Large intestine (tissue), 3 donors: ENCODE measurements at regions not wholly inside any gene's neighbourhood (a gene's known extent, or its start where the extent isn't known, plus 50 kb on each side); places are given as distances from the start of the nearest gene placed in this dataset.
"Not testable (repeated sequence)": the region's sequence is repeated elsewhere in the genome, so short reads cannot be mapped to it uniquely, and the experiment has no call there.

Source experiments
- DNase-seq, 2 donors: peaks; one replicate each; pipeline versions ENCODE4 v3.0.0 to v3.0.0-alpha.2; 2013
- H3K27ac ChIP-seq: one replicate; pipeline ENCODE4 v1.5.1; 2013; ENCODE audit warnings: low read length
- H3K27me3 ChIP-seq: 2 replicates; pipeline ENCODE4 v1.6.1; 2013; ENCODE audit warnings: low read length; ENCODE audit not compliant: control insufficient read depth, insufficient read depth
- H3K36me3 ChIP-seq: 2 replicates; pipeline ENCODE4 v1.6.1; 2013; ENCODE audit warnings: low read length; ENCODE audit not compliant: control insufficient read depth, insufficient read depth
- H3K4me1 ChIP-seq: one replicate; pipeline ENCODE4 v1.6.1; 2013; ENCODE audit warnings: low read length; ENCODE audit not compliant: control insufficient read depth, insufficient read depth
- H3K4me3 ChIP-seq: one replicate; pipeline ENCODE4 v1.5.1; 2013; ENCODE audit warnings: low read length
- H3K9me3 ChIP-seq: one replicate; pipeline ENCODE4 v1.6.1; 2013; ENCODE audit warnings: mild to moderate bottlenecking, low read depth, low read length, moderate library complexity; ENCODE audit not compliant: control insufficient read depth
- WGBS: methylation state at CpG from one replicate; pipeline ENCODE4 v1.1.5; 2013; ENCODE audit warnings: low lambda C conversion rate; ENCODE audit not compliant: insufficient coverage; 5-methylcytosine and 5-hydroxymethylcytosine counted together

- not testable (repeated sequence) for H3K27me3 ChIP-seq, DNase-seq, H3K4me3 ChIP-seq, H3K36me3 ChIP-seq, H3K27ac ChIP-seq, H3K9me3 ChIP-seq, H3K4me1 ChIP-seq
- WGBS, result 100% methylated on average over 1 of the region's 4 CpGs
Measured at GRCh38 chrX:74183047-74183446, 120.9 kb upstream of the ZCCHC13 start.

GRCh38 chrX:74181976-74182375 is 122.0 kb upstream of the ZCCHC13 start:
- not testable (repeated sequence) for H3K9me3 ChIP-seq, H3K4me3 ChIP-seq, H3K36me3 ChIP-seq, H3K27ac ChIP-seq, H3K4me1 ChIP-seq, H3K27me3 ChIP-seq, DNase-seq
- WGBS, result no CpG with 5 or more reads among the region's 6 CpGs

DNA sequence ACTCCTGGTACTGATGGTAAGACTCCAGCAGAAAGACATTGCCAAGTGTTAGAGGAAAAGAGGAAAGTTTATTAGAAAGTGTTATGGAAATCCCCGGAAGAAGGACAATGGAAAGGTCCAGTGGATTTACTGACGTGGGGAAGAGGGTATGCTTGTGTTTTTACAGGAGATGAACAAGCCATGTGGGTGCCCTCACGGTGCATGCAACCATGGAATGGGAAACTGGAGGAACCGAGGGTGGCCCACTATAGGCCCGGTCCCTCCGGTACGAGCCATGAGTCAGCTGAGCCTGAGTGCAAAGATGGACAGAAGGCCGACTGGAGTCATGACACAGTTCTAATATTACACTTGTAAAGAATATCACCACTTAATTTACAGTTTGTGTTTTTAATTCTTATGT is 123.3 kb upstream of the ZCCHC13 start:
- no peak overlapping the region for H3K4me3 ChIP-seq
- no peak for DNase-seq
- peaks cover 3% of the 10 kb centered on the region for H3K4me1 ChIP-seq
- no CpG with 5 or more reads among the region's 8 CpGs for WGBS
- H3K36me3 ChIP-seq, result no peaks in the 10 kb centered on the region
- H3K27me3 ChIP-seq, result no peaks in the 10 kb centered on the region
- H3K27ac ChIP-seq, result no peak overlapping the region
- no peaks in the 10 kb centered on the region for H3K9me3 ChIP-seq

DNA sequence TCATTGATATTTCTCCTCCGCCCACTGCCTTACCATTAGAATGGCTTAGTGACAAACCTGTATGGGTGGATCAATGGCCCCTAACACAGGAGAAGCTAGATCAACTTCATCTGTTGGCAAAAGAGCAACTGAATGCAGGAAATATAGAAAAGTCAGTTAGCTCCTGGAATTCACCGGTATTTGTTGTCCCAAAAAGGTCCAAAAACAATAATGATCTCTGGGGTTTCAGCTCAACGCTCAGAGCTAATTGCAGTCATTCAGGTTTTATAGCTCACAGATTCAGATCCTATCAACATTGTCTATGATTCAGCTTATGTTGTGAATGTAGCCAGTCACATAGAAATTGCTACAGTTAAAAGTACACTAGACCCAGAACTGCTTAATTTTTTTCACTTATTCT is 124.0 kb upstream of the ZCCHC13 start:
- WGBS, result no CpG with 5 or more reads among the region's 3 CpGs
- no peak overlapping the region for H3K4me3 ChIP-seq
- H3K4me1 ChIP-seq, result peaks cover 3% of the 10 kb centered on the region
- H3K9me3 ChIP-seq, result no peaks in the 10 kb centered on the region
- H3K27me3 ChIP-seq, result no peaks in the 10 kb centered on the region
- DNase-seq, result peak in 1 of 2 donors; percentile 4
- peak overlapping the region; percentile 79 for H3K27ac ChIP-seq
- H3K36me3 ChIP-seq, result no peaks in the 10 kb centered on the region

- H3K27me3 ChIP-seq, result no peaks in the 10 kb centered on the region
- H3K27ac ChIP-seq, result peak overlapping the region; percentile 79
- peak in 1 of 2 donors; percentile 37 for DNase-seq
- H3K4me1 ChIP-seq, result peaks cover 3% of the 10 kb centered on the region
- no peak overlapping the region for H3K4me3 ChIP-seq
- no peaks in the 10 kb centered on the region for H3K36me3 ChIP-seq
- no peaks in the 10 kb centered on the region for H3K9me3 ChIP-seq
- no CpG with 5 or more reads among the region's 4 CpGs for WGBS
Measured at GRCh38 chrX:74179499-74179898, 124.5 kb upstream of the ZCCHC13 start.

- Histone ChIP-seq H3K4me1 (peaks cover 3% of the 10 kb centered on the region), H3K27me3 (no peaks in the 10 kb centered on the region), H3K27ac (peak overlapping the region; percentile 79), H3K4me3 (no peak overlapping the region), H3K9me3 (no peaks in the 10 kb centered on the region), H3K36me3 (no peaks in the 10 kb centered on the region)
- no CpG with 5 or more reads among the region's 1 CpG for WGBS
- DNase-seq, result peak; percentile 40 to 51
Measured at GRCh38 chrX:74179071-74179470, 124.9 kb upstream of the ZCCHC13 start.

GRCh38 chrX:74178536-74178935 is 125.4 kb upstream of the ZCCHC13 start:
- Histone ChIP-seq H3K27ac (peak overlapping the region; percentile 79), H3K9me3 (no peaks in the 10 kb centered on the region), H3K27me3 (no peaks in the 10 kb centered on the region), H3K4me3 (peak overlapping the region; percentile 18), H3K4me1 (peaks cover 3% of the 10 kb centered on the region), H3K36me3 (no peaks in the 10 kb centered on the region)
- no CpG with 5 or more reads among the region's 12 CpGs for WGBS
- peak; percentile 14 to 28 for DNase-seq

DNA sequence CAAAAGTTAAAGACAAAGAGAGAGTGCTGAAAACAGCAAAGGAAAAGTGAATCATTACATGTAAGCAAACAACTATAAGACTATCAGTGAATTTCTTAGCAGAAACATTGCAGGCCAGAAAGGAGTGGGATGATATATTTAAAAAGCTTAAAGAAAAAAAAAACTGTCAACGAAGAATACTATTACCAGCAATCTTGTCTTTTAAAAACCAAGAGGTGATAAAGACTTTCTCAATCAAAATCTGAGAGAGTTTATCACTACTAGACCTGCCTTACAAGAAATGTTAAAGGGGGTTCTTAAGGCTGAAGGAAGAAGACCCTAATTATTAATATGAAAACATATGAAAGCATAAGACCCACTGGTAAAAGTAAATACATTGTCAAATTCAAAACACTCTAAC is 132.5 kb upstream of the ZCCHC13 start:
- H3K4me3 ChIP-seq, result no peak overlapping the region
- no peak for DNase-seq
- no peaks in the 10 kb centered on the region for H3K36me3 ChIP-seq
- no CpG with 5 or more reads among the region's 1 CpG for WGBS
- H3K9me3 ChIP-seq, result no peaks in the 10 kb centered on the region
- no peak overlapping the region for H3K27ac ChIP-seq
- H3K27me3 ChIP-seq, result no peaks in the 10 kb centered on the region
- H3K4me1 ChIP-seq, result no peaks in the 10 kb centered on the region

DNA sequence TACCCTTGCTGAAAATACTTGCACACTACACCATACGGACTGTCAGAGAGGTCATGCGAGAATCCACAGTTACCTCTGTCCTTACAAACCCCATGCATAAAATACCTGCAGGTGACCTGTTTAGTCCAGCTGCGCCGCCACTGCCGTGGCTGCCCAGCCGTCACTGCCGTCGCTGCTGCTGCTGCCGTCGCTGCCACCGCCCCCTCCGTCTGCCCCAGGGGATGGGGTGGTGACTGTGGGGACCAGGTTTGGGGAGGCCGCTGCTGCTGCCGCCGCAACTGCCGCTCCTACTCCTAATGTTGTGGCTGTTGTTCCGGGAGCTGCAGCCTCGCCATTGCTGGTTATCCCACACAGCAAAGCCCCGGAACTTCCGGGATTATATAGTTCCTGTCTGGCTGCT is 141.8 kb upstream of the ZCCHC13 start:
- Histone ChIP-seq H3K27ac (no peak overlapping the region), H3K9me3 (no peaks in the 10 kb centered on the region), H3K4me1 (no peaks in the 10 kb centered on the region), H3K27me3 (no peaks in the 10 kb centered on the region), H3K36me3 (peaks cover 3% of the 10 kb centered on the region), H3K4me3 (no peak overlapping the region)
- no CpG with 5 or more reads among the region's 20 CpGs for WGBS
- no peak for DNase-seq

- Histone ChIP-seq H3K4me3 (no peak overlapping the region), H3K4me1 (no peaks in the 10 kb centered on the region), H3K9me3 (no peaks in the 10 kb centered on the region), H3K36me3 (peaks cover 3% of the 10 kb centered on the region), H3K27ac (no peak overlapping the region), H3K27me3 (no peaks in the 10 kb centered on the region)
- no CpG with 5 or more reads among the region's 3 CpGs for WGBS
- no peak for DNase-seq
Measured at GRCh38 chrX:74160816-74161215, 143.2 kb upstream of the ZCCHC13 start.

DNA sequence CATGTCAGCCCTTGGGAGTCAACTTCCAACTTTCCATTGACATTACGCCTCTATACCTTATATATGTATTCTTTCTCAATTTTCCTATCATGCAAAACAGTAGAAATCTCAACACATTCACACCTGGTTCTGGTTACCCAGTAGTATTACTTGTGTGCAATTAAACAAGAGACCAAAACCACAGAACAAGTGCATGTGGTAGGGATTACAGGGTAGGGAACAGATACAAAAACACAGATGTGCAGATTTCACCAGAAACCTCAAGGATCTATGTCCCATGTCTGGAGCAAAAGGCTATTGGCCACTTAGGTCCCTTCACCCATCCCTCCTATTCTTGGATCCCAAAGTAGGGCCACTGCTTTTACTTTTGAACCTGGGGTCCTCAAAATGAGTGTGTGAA is 143.6 kb upstream of the ZCCHC13 start:
- H3K4me1 ChIP-seq, result no peaks in the 10 kb centered on the region
- peaks cover 3% of the 10 kb centered on the region for H3K36me3 ChIP-seq
- no peak for DNase-seq
- no peak overlapping the region for H3K4me3 ChIP-seq
- no CpG with 5 or more reads among the region's 1 CpG for WGBS
- H3K27ac ChIP-seq, result no peak overlapping the region
- no peaks in the 10 kb centered on the region for H3K27me3 ChIP-seq
- H3K9me3 ChIP-seq, result no peaks in the 10 kb centered on the region
